Peyer's patch (tissue), 4 donors: ENCODE measurements at regions not wholly inside any gene's neighbourhood (a gene's known extent, or its start where the extent isn't known, plus 50 kb on each side); places are given as distances from the start of the nearest gene placed in this dataset.

Source experiments
- DNase-seq, 3 donors: peaks; one replicate each; pipeline ENCODE4 v3.0.0-alpha.2; 2017 to 2019
- H3K27ac ChIP-seq, 4 donors: fragments of 200-600 bp; sonication (generic); one replicate each; pipeline ENCODE4 v1.5.1; 2016 to 2019
- H3K27me3 ChIP-seq, 2 donors: fragments of 200-600 bp; sonication (generic); one replicate each; pipeline ENCODE4 v1.5.1; 2019
- H3K36me3 ChIP-seq, 3 donors: fragments of 200-600 bp; sonication (generic); one replicate each; pipeline ENCODE4 v1.5.1; 2016 to 2019
- H3K4me1 ChIP-seq, 4 donors: fragments of 200-600 bp; sonication (generic); one replicate each; pipeline ENCODE4 v1.5.1; 2016 to 2019
- H3K4me3 ChIP-seq, 4 donors: fragments of 200-600 bp; sonication (generic); 1 replicate in 3 of 4; 2 replicates in 1 of 4; pipeline ENCODE4 v1.5.1; 2016 to 2019; ENCODE audit warnings: mild to moderate bottlenecking in 1 of 4
- H3K9me3 ChIP-seq, 4 donors: fragments of 200-600 bp; sonication (generic); one replicate each; pipeline ENCODE4 v1.5.1; 2016 to 2019; ENCODE audit warnings: mild to moderate bottlenecking in 1 of 4
- POLR2A ChIP-seq, 2 donors: fragments of 450-650 bp; IDR thresholded peaks; one replicate each; pipeline ENCODE4 v1.5.1; 2017; ENCODE audit warnings: antibody characterized with exemption in 2 of 2, mild to moderate bottlenecking in 2 of 2, moderate library complexity in 2 of 2
- TF ChIP-seq, protein P1 (sequence below), 6 experiments: fragments of 450-650 bp in 4 of 6; fragments of 200-600 bp in 2 of 6; sonication (generic) in 1 of 6; IDR thresholded peaks; one replicate each; pipeline ENCODE4 v1.5.1; 2017 to 2019; ENCODE audit warnings: antibody characterized with exemption in 6 of 6, mild to moderate bottlenecking in 3 of 6, moderate library complexity in 1 of 6

DNA sequence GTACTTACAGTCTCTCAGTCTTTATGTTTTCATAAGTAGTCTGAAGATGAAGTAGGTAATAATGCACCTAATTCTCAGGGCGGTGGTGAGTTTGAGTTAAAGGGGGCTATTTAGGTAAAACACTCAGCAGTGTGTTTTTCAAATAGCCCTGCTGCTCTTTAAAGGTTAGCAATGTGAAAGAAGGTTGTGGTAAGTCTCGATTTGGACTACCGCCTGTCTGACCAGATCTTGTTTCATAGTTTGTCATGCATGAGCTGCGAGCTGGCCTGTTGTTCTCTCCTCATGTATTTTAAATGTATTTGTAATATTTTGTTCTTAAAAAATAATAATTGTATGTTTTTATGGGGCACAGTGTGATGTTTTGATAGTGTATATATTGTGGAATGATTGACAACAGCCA, 340.2 kb downstream of the DHX35 start:
- Histone ChIP-seq H3K4me3 (no peak overlapping the region), H3K36me3 (no peaks in the 10 kb centered on the region), H3K9me3 (peaks cover 0 to 3% (median 0%) of the 10 kb centered on the region in 4 donors), H3K27me3 (no peaks in the 10 kb centered on the region), H3K4me1 (no peaks in the 10 kb centered on the region), H3K27ac (no peak overlapping the region)
- TF ChIP-seq POLR2A (IDR thresholded peaks at IDR 0.05), result no peak
- TF ChIP-seq, protein P1, sequence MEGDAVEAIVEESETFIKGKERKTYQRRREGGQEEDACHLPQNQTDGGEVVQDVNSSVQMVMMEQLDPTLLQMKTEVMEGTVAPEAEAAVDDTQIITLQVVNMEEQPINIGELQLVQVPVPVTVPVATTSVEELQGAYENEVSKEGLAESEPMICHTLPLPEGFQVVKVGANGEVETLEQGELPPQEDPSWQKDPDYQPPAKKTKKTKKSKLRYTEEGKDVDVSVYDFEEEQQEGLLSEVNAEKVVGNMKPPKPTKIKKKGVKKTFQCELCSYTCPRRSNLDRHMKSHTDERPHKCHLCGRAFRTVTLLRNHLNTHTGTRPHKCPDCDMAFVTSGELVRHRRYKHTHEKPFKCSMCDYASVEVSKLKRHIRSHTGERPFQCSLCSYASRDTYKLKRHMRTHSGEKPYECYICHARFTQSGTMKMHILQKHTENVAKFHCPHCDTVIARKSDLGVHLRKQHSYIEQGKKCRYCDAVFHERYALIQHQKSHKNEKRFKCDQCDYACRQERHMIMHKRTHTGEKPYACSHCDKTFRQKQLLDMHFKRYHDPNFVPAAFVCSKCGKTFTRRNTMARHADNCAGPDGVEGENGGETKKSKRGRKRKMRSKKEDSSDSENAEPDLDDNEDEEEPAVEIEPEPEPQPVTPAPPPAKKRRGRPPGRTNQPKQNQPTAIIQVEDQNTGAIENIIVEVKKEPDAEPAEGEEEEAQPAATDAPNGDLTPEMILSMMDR (IDR thresholded peaks at IDR 0.05), result no peak
- no peak for DNase-seq

GRCh38 chr20:39299783-39300182, 337.6 kb downstream of the DHX35 start:
- no peaks in the 10 kb centered on the region for H3K27me3 ChIP-seq
- H3K36me3 ChIP-seq, result no peaks in the 10 kb centered on the region
- no peak overlapping the region for H3K4me3 ChIP-seq
- DNase-seq, result no peak
- no peak overlapping the region for H3K27ac ChIP-seq
- TF ChIP-seq POLR2A (IDR thresholded peaks at IDR 0.05), result no peak
- TF ChIP-seq, protein P1 (IDR thresholded peaks at IDR 0.05), result no peak
- no peaks in the 10 kb centered on the region for H3K9me3 ChIP-seq
- H3K4me1 ChIP-seq, result no peaks in the 10 kb centered on the region

DNA sequence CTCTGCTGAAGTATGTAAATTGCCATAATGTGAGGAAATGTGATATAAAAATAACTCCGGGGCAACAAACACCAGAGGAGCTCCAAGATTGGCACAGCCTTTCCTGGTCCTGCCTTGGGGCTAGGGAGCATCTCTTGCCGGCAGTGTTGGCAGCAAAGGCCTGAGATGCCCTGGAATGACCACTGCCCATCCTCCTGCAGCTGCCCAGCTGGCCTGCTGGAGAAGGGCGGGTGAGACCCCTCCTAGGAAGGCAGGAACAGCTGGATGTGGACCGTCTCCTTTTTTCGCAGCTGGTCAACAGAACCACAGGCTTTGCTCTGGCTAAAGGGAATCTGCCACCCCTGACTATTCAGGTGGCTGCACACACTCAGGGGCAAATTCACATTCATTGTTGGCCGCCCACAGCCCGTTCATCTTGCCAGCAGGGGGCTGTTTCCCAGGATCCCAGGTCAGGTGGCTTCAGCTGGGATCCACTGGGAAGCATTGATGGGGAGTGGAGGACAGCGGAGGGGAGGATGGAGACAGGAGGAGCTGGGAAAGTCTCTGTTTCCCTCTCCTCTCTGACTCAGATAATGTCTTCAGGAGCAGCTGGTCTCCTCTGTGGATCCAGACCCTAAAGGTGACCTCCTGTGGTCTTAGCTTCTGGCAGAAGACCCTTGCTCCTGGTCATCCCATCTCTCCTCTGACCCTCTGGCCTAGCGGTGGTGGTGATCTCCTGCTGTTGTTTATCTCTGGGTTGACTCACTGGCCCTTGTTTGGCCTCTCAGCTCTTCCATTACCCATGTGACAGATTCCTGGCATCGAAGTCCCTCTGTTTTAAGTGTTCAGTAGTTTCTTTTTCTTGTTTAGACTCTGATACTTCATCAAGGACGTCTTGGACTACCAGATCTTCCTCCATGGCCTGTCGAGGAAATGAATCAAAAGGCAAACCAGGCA, 336.7 kb downstream of the DHX35 start:
- no peak for DNase-seq
- no peaks in the 10 kb centered on the region for H3K9me3 ChIP-seq
- no peak for TF ChIP-seq POLR2A (IDR thresholded peaks at IDR 0.05)
- TF ChIP-seq, protein P1 (IDR thresholded peaks at IDR 0.05), result no peak
- H3K4me3 ChIP-seq, result no peak overlapping the region
- no peaks in the 10 kb centered on the region for H3K27me3 ChIP-seq
- H3K36me3 ChIP-seq, result no peaks in the 10 kb centered on the region
- H3K4me1 ChIP-seq, result no peaks in the 10 kb centered on the region
- no peak overlapping the region for H3K27ac ChIP-seq

DNA sequence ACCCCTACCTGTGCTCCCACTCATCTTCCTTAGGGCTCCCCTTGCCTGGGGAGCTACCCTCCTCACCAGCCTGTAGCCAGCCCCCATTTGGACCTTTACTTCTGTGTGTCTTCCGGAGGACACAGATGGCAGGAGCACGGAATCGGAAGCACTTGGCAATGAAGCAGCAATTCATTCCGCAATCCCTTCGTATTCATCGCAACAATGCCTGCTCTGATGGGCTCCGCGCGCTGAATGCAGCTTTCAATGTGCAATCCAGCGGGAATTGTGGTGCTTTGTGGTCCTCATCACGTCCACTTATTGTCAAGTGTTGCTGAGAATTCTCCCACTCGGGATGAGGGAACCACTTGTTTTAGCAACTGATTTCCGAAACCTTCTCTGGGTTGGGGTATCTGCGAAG, 336.0 kb downstream of the DHX35 start:
- no peak overlapping the region for H3K4me3 ChIP-seq
- H3K4me1 ChIP-seq, result no peaks in the 10 kb centered on the region
- H3K36me3 ChIP-seq, result no peaks in the 10 kb centered on the region
- TF ChIP-seq, protein P1 (IDR thresholded peaks at IDR 0.05), result no peak
- no peaks in the 10 kb centered on the region for H3K9me3 ChIP-seq
- DNase-seq, result no peak
- no peaks in the 10 kb centered on the region for H3K27me3 ChIP-seq
- no peak overlapping the region for H3K27ac ChIP-seq

GRCh38 chr20:39295301-39295700, 333.2 kb downstream of the DHX35 start:
- Histone ChIP-seq H3K4me1 (no peaks in the 10 kb centered on the region), H3K9me3 (no peaks in the 10 kb centered on the region), H3K27ac (no peak overlapping the region), H3K4me3 (no peak overlapping the region), H3K36me3 (no peaks in the 10 kb centered on the region), H3K27me3 (no peaks in the 10 kb centered on the region)
- no peak for DNase-seq
- TF ChIP-seq, protein P1 (IDR thresholded peaks at IDR 0.05), result no peak
- no peak for TF ChIP-seq POLR2A (IDR thresholded peaks at IDR 0.05)
